ENCODE measurements at regions not wholly inside any gene's neighbourhood (a gene's known extent, or its start where the extent isn't known, plus 50 kb on each side); places are given as distances from the start of the nearest gene placed in this dataset.

DNA sequence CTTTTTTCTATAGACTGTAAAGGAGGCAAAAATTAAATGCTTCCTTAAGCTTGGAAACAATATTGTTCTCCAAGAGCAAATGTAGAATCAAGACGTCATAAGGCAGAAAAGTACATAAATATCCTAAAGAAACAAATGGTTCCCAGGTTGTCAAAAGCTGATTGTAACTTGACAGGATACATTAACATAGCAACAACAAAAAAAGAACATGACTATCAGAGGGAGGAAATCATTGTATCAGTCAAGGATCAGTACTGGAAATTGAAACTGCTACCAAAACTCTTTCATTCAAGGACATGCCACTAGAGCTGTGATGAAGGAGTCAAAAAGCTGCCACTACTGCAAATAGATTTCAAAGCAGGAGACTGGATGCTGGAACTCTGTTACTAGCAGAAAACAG, 168.3 kb downstream of the BTC start:
- TF ChIP-seq, protein P1, sequence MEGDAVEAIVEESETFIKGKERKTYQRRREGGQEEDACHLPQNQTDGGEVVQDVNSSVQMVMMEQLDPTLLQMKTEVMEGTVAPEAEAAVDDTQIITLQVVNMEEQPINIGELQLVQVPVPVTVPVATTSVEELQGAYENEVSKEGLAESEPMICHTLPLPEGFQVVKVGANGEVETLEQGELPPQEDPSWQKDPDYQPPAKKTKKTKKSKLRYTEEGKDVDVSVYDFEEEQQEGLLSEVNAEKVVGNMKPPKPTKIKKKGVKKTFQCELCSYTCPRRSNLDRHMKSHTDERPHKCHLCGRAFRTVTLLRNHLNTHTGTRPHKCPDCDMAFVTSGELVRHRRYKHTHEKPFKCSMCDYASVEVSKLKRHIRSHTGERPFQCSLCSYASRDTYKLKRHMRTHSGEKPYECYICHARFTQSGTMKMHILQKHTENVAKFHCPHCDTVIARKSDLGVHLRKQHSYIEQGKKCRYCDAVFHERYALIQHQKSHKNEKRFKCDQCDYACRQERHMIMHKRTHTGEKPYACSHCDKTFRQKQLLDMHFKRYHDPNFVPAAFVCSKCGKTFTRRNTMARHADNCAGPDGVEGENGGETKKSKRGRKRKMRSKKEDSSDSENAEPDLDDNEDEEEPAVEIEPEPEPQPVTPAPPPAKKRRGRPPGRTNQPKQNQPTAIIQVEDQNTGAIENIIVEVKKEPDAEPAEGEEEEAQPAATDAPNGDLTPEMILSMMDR (IDR thresholded peaks at IDR 0.05) = no peak
- no peak for TF ChIP-seq POLR2A (IDR thresholded peaks at IDR 0.05)
